ENCODE measurements at regions not wholly inside any gene's neighbourhood (a gene's known extent, or its start where the extent isn't known, plus 50 kb on each side); places are given as distances from the start of the nearest gene placed in this dataset.
A peak's percentile ranks its signal among the peaks of the same experiment; 100 is the strongest.
"Not testable (repeated sequence)": the region's sequence is repeated elsewhere in the genome, so short reads cannot be mapped to it uniquely, and the experiment has no call there.

GRCh38 chrX:66912417-66912816 is 273.5 kb upstream of the EDA2R start:
- no peak for DNase-seq

GRCh38 chrX:66902081-66902480 is 263.2 kb upstream of the EDA2R start:
- DNase-seq: no peak

- no peak for DNase-seq
Measured at GRCh38 chrX:66900886-66901285, 262.0 kb upstream of the EDA2R start.

- no peak for DNase-seq
Measured at GRCh38 chrX:66892004-66892403, 253.1 kb upstream of the EDA2R start.

- DNase-seq: no peak
Measured at GRCh38 chrX:66889418-66889817, 250.5 kb upstream of the EDA2R start.

- no peak for DNase-seq
Measured at GRCh38 chrX:66882101-66882500, 243.2 kb upstream of the EDA2R start.

GRCh38 chrX:66876776-66877175 is 237.9 kb upstream of the EDA2R start:
- no peak for DNase-seq

GRCh38 chrX:66872771-66873170 is 233.9 kb upstream of the EDA2R start:
- no peak for DNase-seq

- no peak for DNase-seq
Measured at GRCh38 chrX:66863721-66864120, 224.8 kb upstream of the EDA2R start.

GRCh38 chrX:66833426-66833825 is 194.5 kb upstream of the EDA2R start:
- no peak for DNase-seq

- no peak for DNase-seq
Measured at GRCh38 chrX:66815227-66815626, 176.3 kb upstream of the EDA2R start.

GRCh38 chrX:66794514-66794913 is 155.6 kb upstream of the EDA2R start:
- not testable (repeated sequence) for DNase-seq

- no peak for DNase-seq
Measured at GRCh38 chrX:66766318-66766717, 127.4 kb upstream of the EDA2R start.

GRCh38 chrX:66760651-66761050 is 121.8 kb upstream of the EDA2R start:
- no peak for DNase-seq

GRCh38 chrX:66756717-66757116 is 117.8 kb upstream of the EDA2R start:
- DNase-seq: no peak

GRCh38 chrX:66751136-66751782 is 112.4 kb upstream of the EDA2R start:
- DNase-seq: no peak

GRCh38 chrX:66744519-66744918 is 105.6 kb upstream of the EDA2R start:
- DNase-seq: not testable (repeated sequence)

- peak; percentile 32 for DNase-seq
Measured at GRCh38 chrX:66731398-66731797, 92.5 kb upstream of the EDA2R start.

GRCh38 chrX:66728818-66729271 is 90.0 kb upstream of the EDA2R start:
- peak; percentile 66 for DNase-seq

- DNase-seq: peak; percentile 47
Measured at GRCh38 chrX:66717926-66718325, 79.0 kb upstream of the EDA2R start.

GRCh38 chrX:66698273-66699204 is 59.7 kb upstream of the EDA2R start:
- no peak for DNase-seq

GRCh38 chrX:66692512-66692911 is 53.6 kb upstream of the EDA2R start:
- not testable (repeated sequence) for DNase-seq
